ENCODE measurements at regions not wholly inside any gene's neighbourhood (a gene's known extent, or its start where the extent isn't known, plus 50 kb on each side); places are given as distances from the start of the nearest gene placed in this dataset.

DNA sequence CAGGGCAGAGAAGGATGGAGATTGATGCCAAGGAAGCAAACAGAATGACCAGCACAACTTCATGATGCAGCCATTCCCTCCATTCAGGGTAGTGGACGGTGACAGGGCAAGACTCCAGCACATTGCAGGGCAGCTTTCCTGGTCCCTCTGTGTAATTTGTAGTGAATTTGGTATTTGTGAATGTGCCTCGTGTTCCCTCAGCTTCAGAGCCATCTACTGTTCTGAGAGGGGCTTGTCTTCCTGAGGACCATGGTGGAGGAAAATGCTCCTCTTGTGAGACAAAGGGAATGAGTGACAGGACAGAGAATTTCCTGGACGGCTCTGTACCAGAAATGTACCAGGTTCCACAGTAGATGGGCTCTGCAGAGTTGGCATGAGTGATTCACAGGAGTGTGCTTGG is 132.1 kb downstream of the ADRA2A start:
- H3K4me3 Mint-ChIP-seq: no peak overlapping the region
- no peaks in the 10 kb centered on the region for H3K36me3 Mint-ChIP-seq (ENCODE audit: low read depth)
- H3K9me3 Mint-ChIP-seq: no peaks in the 10 kb centered on the region
- DNase-seq (ENCODE audit: low read depth, low spot score): no peak
- H3K27ac Mint-ChIP-seq (ENCODE audit: unreplicated experiment): no peak overlapping the region
- H3K4me1 Mint-ChIP-seq: no peaks in the 10 kb centered on the region
- H3K27me3 Mint-ChIP-seq (ENCODE audit: low read depth): peaks cover 4% of the 10 kb centered on the region
- TF ChIP-seq, protein P1, sequence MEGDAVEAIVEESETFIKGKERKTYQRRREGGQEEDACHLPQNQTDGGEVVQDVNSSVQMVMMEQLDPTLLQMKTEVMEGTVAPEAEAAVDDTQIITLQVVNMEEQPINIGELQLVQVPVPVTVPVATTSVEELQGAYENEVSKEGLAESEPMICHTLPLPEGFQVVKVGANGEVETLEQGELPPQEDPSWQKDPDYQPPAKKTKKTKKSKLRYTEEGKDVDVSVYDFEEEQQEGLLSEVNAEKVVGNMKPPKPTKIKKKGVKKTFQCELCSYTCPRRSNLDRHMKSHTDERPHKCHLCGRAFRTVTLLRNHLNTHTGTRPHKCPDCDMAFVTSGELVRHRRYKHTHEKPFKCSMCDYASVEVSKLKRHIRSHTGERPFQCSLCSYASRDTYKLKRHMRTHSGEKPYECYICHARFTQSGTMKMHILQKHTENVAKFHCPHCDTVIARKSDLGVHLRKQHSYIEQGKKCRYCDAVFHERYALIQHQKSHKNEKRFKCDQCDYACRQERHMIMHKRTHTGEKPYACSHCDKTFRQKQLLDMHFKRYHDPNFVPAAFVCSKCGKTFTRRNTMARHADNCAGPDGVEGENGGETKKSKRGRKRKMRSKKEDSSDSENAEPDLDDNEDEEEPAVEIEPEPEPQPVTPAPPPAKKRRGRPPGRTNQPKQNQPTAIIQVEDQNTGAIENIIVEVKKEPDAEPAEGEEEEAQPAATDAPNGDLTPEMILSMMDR (conservative IDR thresholded peaks at IDR 0.05): no peak

DNA sequence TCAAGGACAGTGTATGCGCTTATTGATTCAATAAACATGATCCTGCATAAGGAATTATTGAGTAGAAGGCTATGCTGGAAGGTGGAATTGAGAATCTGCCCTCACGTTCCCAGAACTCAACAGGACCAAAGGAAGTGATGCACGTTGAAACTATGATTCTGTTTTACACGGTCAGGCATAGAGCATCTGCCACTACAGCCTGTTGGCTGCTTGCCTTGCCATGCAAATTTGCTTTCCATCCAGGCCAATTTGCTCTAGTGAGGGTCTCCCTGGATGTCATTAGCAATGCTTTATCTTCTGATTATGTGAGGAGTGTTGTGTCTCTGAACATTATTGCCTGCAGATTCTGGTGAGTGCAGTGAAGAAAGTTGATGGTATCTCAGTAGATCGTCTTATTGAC is 132.9 kb downstream of the ADRA2A start:
- no peaks in the 10 kb centered on the region for H3K36me3 Mint-ChIP-seq (ENCODE audit: low read depth)
- DNase-seq (ENCODE audit: low read depth, low spot score): no peak
- no peaks in the 10 kb centered on the region for H3K4me1 Mint-ChIP-seq
- TF ChIP-seq, protein P1 (conservative IDR thresholded peaks at IDR 0.05): no peak
- H3K9me3 Mint-ChIP-seq: no peaks in the 10 kb centered on the region
- no peak overlapping the region for H3K27ac Mint-ChIP-seq (ENCODE audit: unreplicated experiment)
- peaks cover 4% of the 10 kb centered on the region for H3K27me3 Mint-ChIP-seq (ENCODE audit: low read depth)
- H3K4me3 Mint-ChIP-seq: no peak overlapping the region

DNA sequence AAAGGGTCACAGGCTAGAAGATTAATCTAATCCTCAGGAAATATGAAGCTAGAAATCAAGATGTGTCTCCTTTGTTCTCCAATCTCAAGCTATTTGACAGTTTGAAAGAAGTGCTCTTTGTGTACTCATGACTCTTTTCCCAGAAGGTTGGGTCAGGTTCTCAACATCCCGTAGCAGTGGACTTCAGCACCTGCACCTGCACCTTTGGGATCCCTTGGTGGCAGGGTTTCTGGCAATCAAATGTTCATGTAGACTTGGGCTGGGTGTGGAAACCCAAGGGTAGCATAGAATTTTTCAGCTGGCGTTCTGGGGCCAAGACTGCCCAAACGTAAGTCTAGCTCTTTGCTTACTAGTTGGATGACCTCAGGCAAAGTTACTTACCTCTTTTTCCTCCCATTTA is 134.4 kb downstream of the ADRA2A start:
- TF ChIP-seq, protein P1 (conservative IDR thresholded peaks at IDR 0.05): no peak
- H3K4me1 Mint-ChIP-seq: no peaks in the 10 kb centered on the region
- no peak for DNase-seq (ENCODE audit: low read depth, low spot score)
- no peaks in the 10 kb centered on the region for H3K36me3 Mint-ChIP-seq (ENCODE audit: low read depth)
- H3K27ac Mint-ChIP-seq (ENCODE audit: unreplicated experiment): no peak overlapping the region
- peaks cover 5% of the 10 kb centered on the region for H3K9me3 Mint-ChIP-seq
- H3K4me3 Mint-ChIP-seq: no peak overlapping the region
- peaks cover 4% of the 10 kb centered on the region for H3K27me3 Mint-ChIP-seq (ENCODE audit: low read depth)

DNA sequence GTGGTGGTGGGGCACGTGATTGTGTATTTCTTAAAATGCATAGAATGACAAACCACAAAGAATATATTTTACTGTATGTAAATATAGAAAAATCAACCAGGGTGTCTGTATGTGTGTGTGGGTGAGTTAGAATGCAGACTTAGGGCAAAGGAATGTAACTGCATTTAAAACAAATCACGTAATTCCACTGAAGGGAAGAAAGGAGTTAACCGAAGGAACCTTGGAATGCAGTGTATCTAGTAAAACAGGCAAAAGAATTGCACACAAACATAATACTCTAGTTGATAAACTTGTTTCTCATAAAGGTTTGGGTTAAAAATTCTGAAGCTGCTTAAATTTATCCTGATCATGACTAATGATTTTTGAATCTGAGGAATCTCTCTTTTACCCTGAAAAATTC is 134.9 kb downstream of the ADRA2A start:
- Mint-ChIP-seq H3K27me3 (ENCODE audit: low read depth) (peaks cover 4% of the 10 kb centered on the region), H3K4me3 (no peak overlapping the region), H3K9me3 (peaks cover 5% of the 10 kb centered on the region), H3K27ac (ENCODE audit: unreplicated experiment) (no peak overlapping the region), H3K4me1 (no peaks in the 10 kb centered on the region), H3K36me3 (ENCODE audit: low read depth) (no peaks in the 10 kb centered on the region)
- no peak for DNase-seq (ENCODE audit: low read depth, low spot score)
- TF ChIP-seq, protein P1 (conservative IDR thresholded peaks at IDR 0.05): no peak

DNA sequence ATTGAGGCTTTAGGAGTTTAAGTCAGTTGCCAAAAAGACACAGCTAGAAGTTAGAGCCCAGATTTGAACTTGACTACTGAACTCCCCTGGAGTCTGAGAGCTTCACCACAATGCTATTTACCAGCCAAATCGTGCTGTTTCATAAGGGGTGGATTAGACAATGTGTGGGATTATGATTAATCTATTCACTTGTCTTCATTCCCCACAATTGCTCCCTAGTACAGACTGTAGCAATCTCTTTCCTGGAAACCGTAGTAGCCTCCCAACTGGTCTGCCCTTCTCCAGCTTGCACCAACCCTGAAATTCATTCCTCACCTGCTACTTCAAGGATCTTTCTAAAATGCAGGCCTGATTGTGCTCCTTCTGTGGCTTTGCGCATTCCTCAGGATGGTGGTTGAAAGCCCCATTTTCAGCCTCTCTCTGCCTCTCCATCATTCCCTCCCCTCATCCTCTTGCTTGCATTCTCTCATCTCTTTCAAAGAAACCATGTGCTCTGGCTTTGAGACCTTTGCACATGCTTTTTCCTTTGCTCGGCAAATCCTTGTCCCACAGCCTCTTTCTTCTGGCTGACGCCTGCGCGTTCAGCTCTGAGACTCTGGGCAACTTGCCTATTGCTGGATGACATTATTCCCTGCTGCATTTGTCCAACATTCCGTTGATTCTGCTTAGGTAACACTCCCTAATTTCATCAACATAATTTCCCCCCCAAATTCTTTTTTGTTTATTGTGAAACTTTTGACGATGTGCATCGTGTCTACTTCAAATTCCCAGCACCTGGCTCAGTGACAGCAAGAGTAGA is 145.1 kb downstream of the ADRA2A start:
- TF ChIP-seq, protein P1 (conservative IDR thresholded peaks at IDR 0.05): no peak
- Mint-ChIP-seq H3K9me3 (peaks cover 3% of the 10 kb centered on the region), H3K4me3 (no peak overlapping the region), H3K36me3 (ENCODE audit: low read depth) (no peaks in the 10 kb centered on the region), H3K27ac (ENCODE audit: unreplicated experiment) (no peak overlapping the region), H3K4me1 (no peaks in the 10 kb centered on the region), H3K27me3 (ENCODE audit: low read depth) (peaks cover 39% of the 10 kb centered on the region)
- no peak for DNase-seq (ENCODE audit: low read depth, low spot score)

Measured in neural crest cell (in vitro differentiated cells).